ENCODE measurements at regions not wholly inside any gene's neighbourhood (a gene's known extent, or its start where the extent isn't known, plus 50 kb on each side); places are given as distances from the start of the nearest gene placed in this dataset.

GRCh38 chr2:16037808-16038457 is 97.6 kb downstream of the MYCN start:
- TF ChIP-seq CTCF (IDR thresholded peaks at IDR 0.05; ENCODE audit: low read length) = no peak
- no peak for TF ChIP-seq EZH2 (IDR thresholded peaks at IDR 0.05; ENCODE audit: borderline replicate concordance, low read length)
